SU-DHL-6 (cell line): ENCODE measurements at regions not wholly inside any gene's neighbourhood (a gene's known extent, or its start where the extent isn't known, plus 50 kb on each side); places are given as distances from the start of the nearest gene placed in this dataset.

Experiments
- H2AFZ ChIP-seq: fragments of 200-600 bp; sonication (generic); 2 replicates; pipeline ENCODE4 v1.6.1; 2014; ENCODE audit warnings: low read depth, mild to moderate bottlenecking, moderate library complexity, mixed read lengths, antibody characterized with exemption, low read length; ENCODE audit not compliant: severe bottlenecking
- H3F3A ChIP-seq: fragments of 200-600 bp; shearing (Covaris generic); 2 replicates; pipeline ENCODE4 v1.6.0; 2016; ENCODE audit warnings: antibody characterized with exemption, mild to moderate bottlenecking; ENCODE audit not compliant: insufficient read depth
- H3K27ac ChIP-seq: fragments of 200-600 bp; sonication (generic); 2 replicates; pipeline ENCODE4 v1.5.1; 2016; ENCODE audit warnings: low read depth, mild to moderate bottlenecking, low read length, moderate library complexity, mixed read lengths
- H3K27me3 ChIP-seq: fragments of 200-600 bp; sonication (generic), shearing (Covaris generic); 2 replicates; pipeline ENCODE4 v1.6.0; 2014; ENCODE audit warnings: mild to moderate bottlenecking, low read length
- H3K36me3 ChIP-seq: fragments of 200-600 bp; sonication (generic); 2 replicates; pipeline ENCODE4 v1.6.1; 2014; ENCODE audit warnings: mild to moderate bottlenecking, low read length, mixed read lengths
- H3K4me2 ChIP-seq: fragments of 300-600, 200-600 bp; shearing (Covaris generic), sonication (generic); 2 replicates; pipeline ENCODE4 v1.6.0; 2014; ENCODE audit warnings: low read length, low read depth, mild to moderate bottlenecking; ENCODE audit not compliant: poor library complexity, severe bottlenecking
- H3K4me3 ChIP-seq: fragments of 200-600 bp; sonication (generic); 2 replicates; pipeline ENCODE4 v1.5.1; 2014; ENCODE audit warnings: antibody characterized with exemption, low read length, mild to moderate bottlenecking, mixed read lengths; ENCODE audit not compliant: insufficient read depth, poor library complexity, severe bottlenecking
- H3K79me2 ChIP-seq: fragments of 200-600 bp; sonication (generic); 2 replicates; pipeline ENCODE4 v1.6.1; 2014; ENCODE audit warnings: mild to moderate bottlenecking, low read length, moderate library complexity; ENCODE audit not compliant: insufficient read depth
- H3K9ac ChIP-seq: fragments of 200-600 bp; sonication (generic); 2 replicates; pipeline ENCODE4 v1.7.0; 2014; ENCODE audit warnings: mild to moderate bottlenecking, low read length
- H3K9me2 ChIP-seq: fragments of 200-600 bp; sonication (generic); replicated peaks from 2 replicates; pipeline ENCODE4 v1.6.1; 2014; ENCODE audit warnings: low read length; ENCODE audit not compliant: insufficient read depth
- H3K9me3 ChIP-seq: fragments of 200-600 bp; sonication (generic); 2 replicates; pipeline ENCODE4 v1.6.1; 2014; ENCODE audit warnings: low read length, mixed read lengths; ENCODE audit not compliant: insufficient read depth
- H4K20me1 ChIP-seq: fragments of 200-600 bp; sonication (generic); 2 replicates; pipeline ENCODE4 v1.6.1; 2014; ENCODE audit warnings: low read depth, mild to moderate bottlenecking, antibody characterized with exemption, low read length, moderate library complexity, mixed read lengths
- EZH2phosphoT487 ChIP-seq: fragments of 200-600 bp; sonication (generic), shearing (Covaris generic); conservative IDR thresholded peaks from 2 replicates; pipeline ENCODE4 v1.6.1; 2018; ENCODE audit warnings: mild to moderate bottlenecking, antibody characterized with exemption, low read length, moderate library complexity, mixed read lengths
- TF ChIP-seq, protein P1 (sequence below): fragments of 200-600 bp; sonication (generic); IDR thresholded peaks from one replicate; pipeline ENCODE4 v1.5.1; 2017; ENCODE audit warnings: antibody characterized with exemption, mild to moderate bottlenecking, low read length, moderate library complexity; ENCODE audit not compliant: insufficient read depth, poor library complexity, severe bottlenecking

DNA sequence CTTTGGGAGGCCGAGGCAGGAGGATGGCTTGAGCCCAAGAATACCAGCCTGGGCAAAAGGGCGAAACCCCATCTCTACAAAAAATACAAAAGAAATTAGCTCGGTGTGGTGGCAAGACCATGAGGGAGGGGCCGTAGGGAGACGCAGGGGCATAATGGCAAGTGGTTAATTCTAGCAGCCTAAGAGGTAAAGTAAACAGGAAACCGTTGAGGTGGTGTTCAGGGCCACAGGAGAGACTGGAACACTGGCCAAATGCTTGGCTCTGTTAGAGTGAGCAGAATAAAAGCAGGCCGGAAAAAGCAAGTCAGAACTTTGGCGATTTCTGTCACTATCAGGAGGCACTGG, 89.2 kb downstream of the RIPK4 start:
- Histone ChIP-seq H3K9me2 (no peaks in the 10 kb centered on the region), H3K9me3 (no peaks in the 10 kb centered on the region), H3K4me3 (no peak overlapping the region), H3K36me3 (no peaks in the 10 kb centered on the region), H3K27me3 (no peaks in the 10 kb centered on the region), H3K79me2 (no peaks in the 10 kb centered on the region), H3K9ac (no peak overlapping the region), H2AFZ (no peak overlapping the region), H4K20me1 (no peaks in the 10 kb centered on the region), H3F3A (no peaks in the 10 kb centered on the region), H3K4me2 (no peak overlapping the region), H3K27ac (no peak overlapping the region)
- TF ChIP-seq, protein P1, sequence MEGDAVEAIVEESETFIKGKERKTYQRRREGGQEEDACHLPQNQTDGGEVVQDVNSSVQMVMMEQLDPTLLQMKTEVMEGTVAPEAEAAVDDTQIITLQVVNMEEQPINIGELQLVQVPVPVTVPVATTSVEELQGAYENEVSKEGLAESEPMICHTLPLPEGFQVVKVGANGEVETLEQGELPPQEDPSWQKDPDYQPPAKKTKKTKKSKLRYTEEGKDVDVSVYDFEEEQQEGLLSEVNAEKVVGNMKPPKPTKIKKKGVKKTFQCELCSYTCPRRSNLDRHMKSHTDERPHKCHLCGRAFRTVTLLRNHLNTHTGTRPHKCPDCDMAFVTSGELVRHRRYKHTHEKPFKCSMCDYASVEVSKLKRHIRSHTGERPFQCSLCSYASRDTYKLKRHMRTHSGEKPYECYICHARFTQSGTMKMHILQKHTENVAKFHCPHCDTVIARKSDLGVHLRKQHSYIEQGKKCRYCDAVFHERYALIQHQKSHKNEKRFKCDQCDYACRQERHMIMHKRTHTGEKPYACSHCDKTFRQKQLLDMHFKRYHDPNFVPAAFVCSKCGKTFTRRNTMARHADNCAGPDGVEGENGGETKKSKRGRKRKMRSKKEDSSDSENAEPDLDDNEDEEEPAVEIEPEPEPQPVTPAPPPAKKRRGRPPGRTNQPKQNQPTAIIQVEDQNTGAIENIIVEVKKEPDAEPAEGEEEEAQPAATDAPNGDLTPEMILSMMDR, result no peak
- TF ChIP-seq EZH2phosphoT487, result no peak

DNA sequence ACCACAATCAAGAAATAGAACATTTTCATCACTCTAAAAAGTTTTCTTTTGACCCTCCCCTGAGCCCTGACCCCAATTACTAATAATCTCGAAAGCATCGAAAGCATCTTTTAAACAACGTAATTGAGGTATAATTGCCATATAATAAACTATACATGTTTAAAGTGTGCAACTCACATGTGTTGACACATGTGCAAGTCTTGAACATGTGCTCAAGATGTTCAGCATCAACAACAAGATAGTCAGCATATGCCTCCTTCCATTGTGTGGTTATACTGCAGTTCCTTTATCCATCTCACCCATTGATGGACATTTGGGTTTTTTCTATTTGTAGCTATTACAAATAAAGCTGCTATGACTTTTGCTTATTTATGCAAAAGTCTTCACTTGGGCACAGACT, 90.7 kb downstream of the RIPK4 start:
- H3K9ac ChIP-seq, result no peak overlapping the region
- no peaks in the 10 kb centered on the region for H3K9me3 ChIP-seq
- H3K4me2 ChIP-seq, result no peak overlapping the region
- TF ChIP-seq, protein P1, result no peak
- TF ChIP-seq EZH2phosphoT487, result no peak
- no peaks in the 10 kb centered on the region for H3K27me3 ChIP-seq
- H3K9me2 ChIP-seq, result no peaks in the 10 kb centered on the region
- no peak overlapping the region for H3K4me3 ChIP-seq
- no peak overlapping the region for H2AFZ ChIP-seq
- H4K20me1 ChIP-seq, result no peaks in the 10 kb centered on the region
- H3K79me2 ChIP-seq, result no peaks in the 10 kb centered on the region
- H3F3A ChIP-seq, result no peaks in the 10 kb centered on the region
- no peak overlapping the region for H3K27ac ChIP-seq
- H3K36me3 ChIP-seq, result no peaks in the 10 kb centered on the region

DNA sequence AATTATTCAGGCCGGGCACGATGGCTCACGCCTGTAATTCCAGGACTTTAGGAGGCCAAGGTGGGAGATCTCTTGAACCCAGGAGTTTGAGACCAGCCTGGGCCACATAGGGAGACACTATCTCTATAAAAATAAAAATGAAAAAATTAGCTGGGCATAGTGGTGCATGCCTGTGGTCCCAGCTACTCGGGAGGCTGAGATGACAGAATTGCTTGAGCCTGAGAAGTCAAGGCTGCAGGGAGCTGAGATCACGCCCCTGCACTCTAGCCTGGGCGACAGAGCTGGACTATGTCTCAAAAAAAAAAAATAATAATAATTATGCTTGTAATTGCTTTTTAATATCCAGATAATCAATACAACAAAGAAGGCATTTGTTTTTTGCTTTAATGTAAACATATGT, 91.3 kb downstream of the RIPK4 start:
- TF ChIP-seq EZH2phosphoT487, result no peak
- TF ChIP-seq, protein P1, result no peak

DNA sequence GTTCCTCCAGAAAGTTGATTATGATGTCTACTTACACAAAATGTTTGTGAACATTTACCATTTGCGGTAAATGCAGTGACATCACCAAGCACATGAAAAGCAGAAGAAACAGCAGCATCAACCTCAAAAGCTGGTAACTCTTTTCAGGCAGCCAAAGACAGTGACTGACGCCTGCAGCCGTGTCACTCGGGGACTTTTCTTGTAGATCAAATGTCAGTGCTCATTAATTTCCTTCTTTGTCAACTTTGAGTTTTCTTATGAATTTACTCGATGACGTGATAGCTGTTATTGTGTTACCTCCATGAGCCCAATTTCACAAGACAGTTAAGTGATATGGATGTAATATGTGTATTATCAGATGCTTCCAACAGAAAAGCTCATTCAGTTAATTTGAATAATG, 92.5 kb downstream of the RIPK4 start:
- Histone ChIP-seq H3K4me3 (no peak overlapping the region), H3F3A (no peaks in the 10 kb centered on the region), H3K27ac (no peak overlapping the region), H2AFZ (no peak overlapping the region), H3K9me3 (no peaks in the 10 kb centered on the region), H3K79me2 (no peaks in the 10 kb centered on the region), H3K9ac (no peak overlapping the region), H4K20me1 (no peaks in the 10 kb centered on the region), H3K9me2 (no peaks in the 10 kb centered on the region), H3K27me3 (no peaks in the 10 kb centered on the region), H3K4me2 (no peak overlapping the region), H3K36me3 (no peaks in the 10 kb centered on the region)
- TF ChIP-seq, protein P1, result no peak
- no peak for TF ChIP-seq EZH2phosphoT487

More for the DNA sequence above, 91.3 kb downstream of the RIPK4 start:
- H3F3A ChIP-seq, result no peaks in the 10 kb centered on the region
- no peaks in the 10 kb centered on the region for H3K9me2 ChIP-seq
- no peaks in the 10 kb centered on the region for H3K27me3 ChIP-seq
- no peaks in the 10 kb centered on the region for H3K9me3 ChIP-seq
- H3K79me2 ChIP-seq, result no peaks in the 10 kb centered on the region
- H3K4me3 ChIP-seq, result no peak overlapping the region
- no peak overlapping the region for H3K4me2 ChIP-seq
- no peaks in the 10 kb centered on the region for H3K36me3 ChIP-seq
- H2AFZ ChIP-seq, result no peak overlapping the region
- no peaks in the 10 kb centered on the region for H4K20me1 ChIP-seq
- no peak overlapping the region for H3K9ac ChIP-seq
- H3K27ac ChIP-seq, result no peak overlapping the region
